ENCODE measurements at regions not wholly inside any gene's neighbourhood (a gene's known extent, or its start where the extent isn't known, plus 50 kb on each side); places are given as distances from the start of the nearest gene placed in this dataset.
"Not testable (repeated sequence)": the region's sequence is repeated elsewhere in the genome, so short reads cannot be mapped to it uniquely, and the experiment has no call there.

GRCh38 chr20:47907951-47908350 is 122.7 kb upstream of the SULF2 start:
- not testable (repeated sequence) for TF ChIP-seq CTCF, POLR2A (IDR thresholded peaks at IDR 0.05)
